ENCODE measurements at regions not wholly inside any gene's neighbourhood (a gene's known extent, or its start where the extent isn't known, plus 50 kb on each side); places are given as distances from the start of the nearest gene placed in this dataset.

DNA sequence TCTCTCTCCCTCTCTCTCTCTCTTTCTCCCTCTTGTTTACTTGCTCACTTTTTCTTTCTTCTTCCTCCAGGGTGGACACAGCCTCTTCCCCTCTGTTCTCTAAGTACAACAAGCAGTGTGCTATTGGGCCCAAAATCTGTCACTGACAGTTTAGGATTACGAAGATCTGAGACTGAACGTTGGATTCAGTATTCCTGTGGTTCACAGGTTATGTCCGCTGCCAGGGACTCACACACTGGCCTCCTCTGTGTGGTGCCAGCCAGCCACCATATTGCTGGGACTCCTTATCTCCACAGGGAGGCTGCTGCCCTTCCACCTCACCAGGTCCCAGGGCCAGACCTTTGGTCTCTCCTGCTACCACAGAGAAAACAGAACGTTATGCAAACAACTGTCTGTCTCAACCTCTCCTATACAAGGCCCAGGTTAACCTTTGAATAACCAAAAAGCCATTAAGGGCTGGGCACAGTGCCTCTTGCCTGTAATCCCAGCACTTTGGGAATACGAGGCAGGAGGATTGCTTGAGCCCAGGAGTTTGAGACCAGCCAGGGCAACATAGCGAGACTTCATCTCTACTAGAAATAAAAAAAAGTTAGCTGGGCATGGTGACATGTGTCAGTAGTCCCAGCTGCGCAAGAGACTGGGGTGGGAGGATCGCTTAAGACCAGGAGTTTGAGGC, 171.9 kb upstream of the RAB4A start:
- no peak for DNase-seq

DNA sequence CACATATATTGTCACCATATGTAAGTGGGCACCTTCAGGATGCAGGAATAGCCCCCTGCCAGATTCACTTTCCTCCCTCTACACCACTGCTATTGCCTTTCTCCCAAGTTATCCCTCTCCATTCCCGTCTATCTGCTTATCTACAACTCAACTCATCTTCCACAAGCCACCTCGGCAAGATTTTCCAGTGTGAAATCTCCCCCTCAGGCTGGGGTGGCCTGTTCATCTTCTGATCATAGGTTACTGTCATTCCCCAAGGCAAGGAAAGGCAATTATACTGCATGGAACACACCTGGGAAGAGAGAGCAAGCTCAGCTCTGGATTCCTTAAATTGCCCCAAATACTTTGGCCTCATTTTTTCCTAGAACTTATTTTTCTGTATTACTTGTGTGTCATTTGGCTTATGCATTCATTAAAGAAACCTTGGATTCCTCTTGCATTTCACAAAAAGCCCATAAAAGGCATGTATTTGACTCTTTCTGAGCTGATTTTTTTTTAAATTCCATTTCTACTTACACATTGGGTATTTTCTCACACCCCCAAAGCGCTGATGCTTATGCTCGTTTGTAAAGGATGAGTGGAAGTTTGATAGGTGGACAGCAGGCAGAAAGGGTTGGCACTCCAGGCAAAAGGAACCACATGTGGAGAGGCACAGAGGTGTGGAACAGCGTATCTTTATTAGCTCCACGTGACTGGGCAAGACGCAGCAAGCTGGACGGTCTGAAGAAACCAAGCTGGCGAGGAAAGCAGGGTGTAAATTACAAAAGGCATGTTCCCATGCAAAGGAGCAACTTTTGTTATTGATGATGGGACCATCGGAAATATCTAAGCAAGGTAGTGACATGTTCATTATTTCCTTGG, 169.7 kb upstream of the RAB4A start:
- no peak for DNase-seq

DNA sequence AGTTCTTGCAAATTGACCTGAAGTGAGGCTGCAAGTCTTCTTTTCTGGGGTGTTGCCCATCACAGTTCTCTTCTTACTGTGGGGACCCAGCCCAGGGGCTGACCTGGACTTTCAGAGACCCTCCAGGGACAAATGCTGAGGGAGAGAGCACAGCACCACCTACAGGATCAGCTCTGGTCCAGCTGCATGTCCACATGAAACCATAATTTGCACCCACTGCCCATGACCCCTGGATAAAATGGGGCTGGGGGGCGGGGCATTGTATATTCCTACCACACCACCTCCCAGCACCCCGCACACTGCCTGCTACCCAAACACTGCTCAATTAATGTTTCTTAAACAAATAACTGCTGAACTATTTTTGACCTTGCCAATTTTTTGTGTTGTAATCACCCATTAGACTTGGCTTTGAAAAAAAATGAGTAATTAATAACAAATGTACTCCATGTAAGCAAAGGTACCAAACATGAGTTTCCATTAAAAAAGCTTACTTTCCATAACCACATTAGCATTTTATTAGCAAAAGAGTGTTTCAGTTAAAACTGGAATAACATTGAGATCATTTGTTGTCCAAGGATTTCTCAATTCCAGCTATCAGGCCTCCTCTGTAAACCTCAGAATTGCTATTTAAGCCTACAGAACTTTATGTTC, 168.0 kb upstream of the RAB4A start:
- no peak for DNase-seq

DNA sequence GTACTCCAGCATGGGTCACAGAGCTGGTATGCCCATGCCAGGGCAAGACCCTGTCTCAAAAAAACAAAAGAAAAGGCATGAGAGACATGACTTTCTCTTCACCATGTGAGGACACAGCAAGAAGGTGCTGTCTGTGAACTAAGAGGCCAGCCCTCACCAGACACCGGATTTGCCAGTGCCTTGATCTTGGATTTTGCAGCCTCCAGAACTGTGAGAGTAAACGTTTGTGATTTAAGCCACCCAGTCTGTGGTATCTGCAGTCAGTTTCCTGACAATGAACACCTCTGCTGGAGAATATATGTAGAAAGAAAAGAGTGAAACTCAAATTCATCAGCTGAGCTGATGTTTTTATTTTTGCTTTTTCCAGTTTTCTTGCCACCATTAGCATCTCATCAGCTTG, 166.3 kb upstream of the RAB4A start:
- no peak for DNase-seq

DNA sequence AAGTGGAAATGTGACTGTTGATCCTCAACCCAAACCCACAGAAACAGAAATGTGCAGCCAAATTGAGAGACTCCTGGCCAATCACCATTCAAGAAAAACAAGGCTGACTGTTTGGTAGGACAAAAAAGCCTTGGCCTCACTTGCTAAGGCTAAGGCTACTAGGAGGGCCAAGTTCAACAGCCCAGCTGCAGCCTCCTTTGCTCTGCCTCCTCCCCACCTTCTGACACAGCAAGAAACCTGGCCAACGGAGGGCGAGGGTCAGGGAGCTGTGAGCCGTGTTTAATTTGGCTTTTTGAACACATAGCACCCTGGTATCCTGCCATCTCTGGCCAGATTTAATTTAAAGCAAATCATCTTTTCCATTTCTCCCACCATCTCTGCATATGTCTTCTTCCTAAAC, 165.8 kb upstream of the RAB4A start:
- no peak for DNase-seq

DNA sequence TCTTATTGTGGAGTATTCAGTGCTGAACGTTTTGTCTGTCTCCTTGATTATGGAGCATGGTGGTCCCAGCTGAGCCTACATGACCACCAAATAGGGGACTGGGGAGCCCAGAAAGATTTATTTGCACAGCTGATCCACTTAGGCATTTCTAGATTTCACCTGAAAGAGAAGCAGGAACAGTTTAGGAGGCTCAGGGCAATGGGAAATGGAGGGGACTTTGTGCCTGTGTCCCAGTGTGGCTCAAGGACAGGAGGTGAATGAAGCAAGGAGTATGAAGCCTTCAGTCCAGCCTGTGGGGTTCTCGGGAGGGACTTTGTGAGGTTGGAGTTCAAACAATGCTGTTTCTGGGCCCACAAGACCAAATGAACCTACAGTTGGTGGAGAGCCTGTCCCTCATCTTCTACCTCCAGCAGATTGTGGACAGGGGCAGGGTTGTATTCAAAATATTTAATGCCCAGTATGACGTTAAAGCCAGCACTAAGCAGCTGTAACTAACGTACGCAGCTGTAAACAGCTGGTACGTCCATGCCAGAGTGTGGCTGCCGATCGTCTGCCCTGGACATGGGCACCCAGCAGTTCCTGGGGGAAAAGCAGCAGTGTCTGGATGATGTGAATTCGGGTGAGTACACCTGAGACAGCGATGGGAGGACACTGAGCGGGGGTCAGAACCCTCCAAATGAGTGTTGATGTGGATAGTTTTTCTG, 164.9 kb upstream of the RAB4A start:
- no peak for DNase-seq

DNA sequence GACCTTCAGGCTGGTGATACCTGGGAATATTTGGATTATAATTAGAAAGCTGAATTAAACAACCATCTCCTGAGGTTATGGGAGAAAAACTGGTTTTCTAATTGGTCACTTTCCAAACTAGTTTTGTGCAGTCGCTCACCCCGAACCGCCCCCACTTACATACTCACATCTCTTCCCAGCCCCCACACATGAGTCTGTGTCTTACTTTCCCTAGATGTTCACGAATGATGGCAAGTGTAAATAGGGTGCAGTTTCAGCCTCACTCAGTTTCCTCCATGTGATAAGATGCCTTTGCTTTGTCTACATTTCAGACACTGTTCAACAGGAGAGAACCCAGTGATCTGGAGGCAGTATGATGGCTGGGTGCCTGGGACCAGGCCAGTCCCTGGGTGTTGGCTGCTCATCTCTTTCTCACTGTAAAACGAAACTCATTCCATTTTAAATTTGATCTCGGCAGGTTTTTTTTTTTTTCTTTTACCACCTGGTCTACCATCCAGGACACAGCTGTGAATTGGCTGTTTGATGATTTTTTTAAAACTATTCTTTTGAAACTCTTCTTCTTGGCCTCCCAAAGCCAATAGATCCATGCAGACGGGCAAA, 164.3 kb upstream of the RAB4A start:
- no peak for DNase-seq

DNA sequence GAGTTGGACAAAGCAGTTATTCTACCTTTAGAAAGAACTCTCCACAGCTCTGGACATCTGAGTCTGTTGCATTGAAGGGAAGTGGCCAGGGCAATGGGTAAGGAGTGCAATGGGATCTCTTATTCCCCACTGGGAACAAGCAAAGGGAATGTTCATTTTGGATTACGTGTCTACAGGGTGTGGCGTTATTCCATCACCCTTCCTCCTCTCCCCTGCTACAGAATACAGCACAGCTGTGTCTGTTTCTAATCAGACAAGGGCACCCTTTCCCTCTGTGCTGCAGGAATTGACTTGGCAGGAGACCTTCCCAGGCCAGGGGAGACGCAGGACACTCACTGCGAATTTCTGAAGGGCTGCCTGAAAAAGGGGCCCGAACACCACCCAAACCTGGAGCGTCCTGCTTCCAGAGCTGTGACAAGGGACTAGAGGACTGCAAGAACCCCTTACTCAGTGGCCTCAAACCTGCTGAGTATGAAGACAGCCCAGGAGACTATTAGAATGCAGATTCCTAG, 163.6 kb upstream of the RAB4A start:
- no peak for DNase-seq

DNA sequence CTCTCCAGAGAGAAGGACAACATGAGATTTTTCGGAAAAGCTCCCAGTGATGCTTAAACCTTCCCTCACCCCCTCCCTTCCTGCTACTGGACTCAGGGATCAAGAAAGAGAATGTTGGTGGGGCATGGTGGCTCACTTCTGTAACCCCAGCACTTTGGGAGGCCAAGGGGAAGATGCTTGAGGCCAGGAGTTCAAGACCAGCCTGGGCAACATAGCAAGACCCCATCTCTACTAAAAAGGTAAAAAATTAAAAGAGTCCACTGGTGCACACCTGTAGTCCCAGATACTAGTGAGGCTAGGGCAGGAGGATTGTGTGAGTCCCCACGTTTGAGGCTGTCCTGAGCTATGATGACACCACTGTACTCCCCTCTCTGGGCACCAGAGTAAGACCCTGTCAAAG, 162.9 kb upstream of the RAB4A start:
- DNase-seq, result no peak

DNA sequence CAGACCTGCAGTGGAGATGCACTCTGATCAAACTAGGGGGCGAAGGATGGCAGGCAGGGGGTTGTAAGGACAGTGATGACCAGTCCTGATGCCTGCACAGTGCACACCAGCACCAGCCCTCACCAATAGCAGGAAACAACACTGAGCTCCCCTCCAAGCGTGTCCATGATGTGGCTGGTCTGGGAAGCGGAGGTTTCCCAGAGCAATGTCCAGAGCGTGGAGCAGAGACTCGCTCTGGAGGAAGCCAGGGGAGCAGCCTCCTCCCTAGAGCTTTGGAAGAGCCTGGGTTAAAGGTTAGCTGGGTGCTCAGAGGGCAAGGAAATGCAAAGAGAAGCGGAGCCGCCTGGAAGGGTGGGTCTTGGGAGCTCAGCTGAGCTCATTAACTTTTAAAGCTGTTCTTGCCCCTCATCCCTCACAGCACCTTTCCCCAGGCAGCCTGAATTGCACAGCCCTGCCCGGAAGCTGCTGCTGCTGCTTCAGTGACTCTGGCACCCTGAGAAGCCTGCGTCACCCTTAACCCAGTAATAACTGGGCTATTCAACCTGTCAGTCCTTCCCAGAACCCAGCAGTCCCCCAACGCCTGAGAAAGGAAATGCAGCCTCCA, 162.2 kb upstream of the RAB4A start:
- DNase-seq, result no peak

DNA sequence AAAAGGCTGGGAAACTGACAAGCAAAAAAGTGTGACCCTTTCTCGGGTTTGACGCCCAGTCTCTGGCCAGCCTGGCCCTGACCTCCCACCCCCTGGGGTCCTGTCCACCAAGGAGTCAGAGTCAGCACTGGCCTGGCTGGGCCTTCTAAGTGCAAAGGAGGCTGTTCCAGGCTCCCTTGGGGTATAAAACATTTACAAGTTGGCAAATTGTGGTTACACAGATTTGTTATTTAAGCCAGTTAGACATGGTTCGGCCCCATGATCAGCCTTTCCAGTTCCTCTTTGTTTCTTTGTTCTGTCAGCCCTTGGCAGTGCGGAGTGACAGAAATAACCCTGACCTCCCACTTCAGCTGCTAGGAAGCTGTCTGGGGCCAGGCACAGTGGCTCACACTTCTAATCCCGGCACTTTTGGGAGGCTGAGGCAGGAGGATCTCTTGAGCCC, 161.6 kb upstream of the RAB4A start:
- DNase-seq, result no peak

DNA sequence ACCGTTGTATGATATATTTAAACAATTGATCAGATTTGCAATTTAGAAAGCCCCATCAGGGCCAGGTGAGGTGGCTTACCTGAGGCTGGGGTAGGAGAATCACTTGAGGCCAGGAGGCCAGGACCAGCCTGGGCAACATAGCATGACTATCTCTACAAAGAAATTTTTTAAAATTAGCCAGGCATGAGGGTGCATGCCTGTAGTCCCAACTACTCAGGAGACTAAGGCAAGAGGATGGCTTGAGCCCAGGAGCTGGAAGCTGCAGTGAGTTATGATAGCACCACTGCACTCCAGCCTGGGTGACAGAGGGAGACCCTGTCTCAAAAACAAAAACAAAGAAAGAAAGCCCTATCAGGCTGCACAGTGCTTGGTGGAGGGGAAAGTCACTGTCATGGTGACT, 159.9 kb upstream of the RAB4A start:
- DNase-seq, result no peak

DNA sequence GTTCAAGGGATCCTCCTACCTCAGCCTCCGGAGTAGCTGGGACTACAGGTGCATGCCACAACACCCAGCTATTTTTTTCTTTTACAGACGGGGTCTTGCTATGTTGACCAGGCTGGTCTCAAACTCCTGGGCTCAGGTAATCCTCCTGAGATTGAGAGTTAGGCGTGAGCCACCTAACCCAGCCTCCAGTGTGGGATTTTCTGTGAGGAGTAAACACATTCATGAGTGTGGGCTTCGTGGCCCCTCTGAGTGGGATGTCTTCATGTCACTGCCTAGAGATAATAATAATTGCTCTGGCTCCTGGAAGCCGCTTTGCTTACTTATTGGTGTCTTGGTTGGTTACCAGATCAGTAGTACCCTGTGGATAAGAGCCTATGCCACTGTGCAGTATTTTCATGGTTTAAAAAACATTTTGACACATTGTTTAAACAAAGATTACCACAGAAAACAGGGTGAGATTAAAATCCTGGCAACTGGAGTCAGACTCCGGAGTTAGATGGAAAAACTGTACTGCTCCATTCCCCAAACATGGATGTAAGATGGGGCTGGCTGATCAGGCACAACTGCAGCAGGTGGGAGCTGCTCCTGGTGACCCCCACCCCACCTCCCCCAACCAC, 159.1 kb upstream of the RAB4A start:
- no peak for DNase-seq

DNA sequence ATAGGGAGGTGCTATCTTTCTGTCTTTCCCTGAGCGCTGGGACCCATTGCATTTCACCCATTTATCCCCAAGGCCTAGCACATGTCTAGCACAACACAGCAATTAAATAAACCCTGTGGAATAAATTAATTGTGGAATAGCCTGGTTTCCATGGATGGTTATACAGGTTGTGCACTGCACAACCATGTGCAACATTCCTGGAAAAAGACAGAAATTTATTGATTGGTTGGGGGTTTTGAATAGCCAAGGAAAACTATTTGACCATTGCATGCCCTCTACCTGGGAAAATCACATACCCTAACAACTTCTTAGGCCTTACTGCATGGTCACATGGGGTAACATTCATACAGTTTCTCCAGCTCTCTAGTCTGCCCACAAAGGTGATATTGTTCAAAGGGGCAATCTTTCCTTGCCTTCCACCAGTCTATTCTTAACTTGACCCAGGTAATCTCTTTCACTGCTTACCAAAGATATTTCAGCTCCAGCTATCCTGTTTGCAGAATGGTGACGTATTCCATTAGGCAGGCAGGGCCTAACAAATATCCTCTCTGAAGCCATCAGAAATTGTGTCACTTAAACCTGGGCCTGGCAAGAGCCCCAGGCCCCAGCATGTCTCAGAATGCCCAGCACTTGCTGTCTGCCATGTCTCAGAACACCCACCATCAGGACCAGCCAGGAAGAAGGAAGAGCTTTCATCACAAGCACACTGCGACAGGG, 157.9 kb upstream of the RAB4A start:
- no peak for DNase-seq

DNA sequence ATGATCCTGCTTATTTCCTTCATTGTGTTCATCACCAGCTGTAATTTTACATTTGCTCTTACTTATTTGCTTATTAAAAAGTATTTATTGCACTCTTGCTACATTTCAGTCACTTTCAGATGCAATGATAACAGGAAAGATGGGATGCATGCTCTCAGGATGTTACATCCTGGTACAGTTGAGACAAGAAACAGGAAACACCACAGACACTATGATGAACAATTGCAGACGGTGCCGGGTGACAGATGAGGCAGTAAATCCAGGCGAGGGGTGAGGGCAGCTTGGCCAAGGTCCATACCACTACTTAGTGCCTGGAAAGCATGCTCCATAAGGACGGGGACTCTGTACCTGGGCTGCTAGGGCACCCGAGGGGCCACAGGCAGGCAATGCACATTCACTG, 156.6 kb upstream of the RAB4A start:
- DNase-seq, result no peak

DNA sequence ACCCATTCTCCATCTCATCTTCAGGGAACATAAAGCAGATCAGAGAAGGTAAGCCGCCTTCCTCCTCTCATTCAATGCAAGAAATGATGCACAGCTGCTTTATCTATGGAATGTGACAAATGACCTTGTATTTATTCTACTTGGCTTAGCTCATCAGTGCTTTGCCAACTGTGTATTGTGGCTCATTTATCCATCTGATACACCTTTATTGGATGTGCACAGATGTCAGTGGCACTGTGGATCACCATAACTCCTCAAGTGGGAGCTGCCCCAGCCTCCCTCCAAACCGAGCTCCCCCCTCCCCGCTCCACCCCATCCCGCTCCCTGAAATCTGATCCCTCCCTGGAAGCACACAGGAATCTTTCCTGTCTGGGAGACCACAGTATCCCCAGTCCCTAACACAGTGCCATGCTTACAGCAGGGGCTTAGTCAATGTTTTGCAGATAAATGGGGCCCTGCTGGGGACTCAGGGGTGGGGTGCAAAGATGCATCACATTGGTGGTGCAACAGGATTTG, 156.0 kb upstream of the RAB4A start:
- DNase-seq, result no peak

DNA sequence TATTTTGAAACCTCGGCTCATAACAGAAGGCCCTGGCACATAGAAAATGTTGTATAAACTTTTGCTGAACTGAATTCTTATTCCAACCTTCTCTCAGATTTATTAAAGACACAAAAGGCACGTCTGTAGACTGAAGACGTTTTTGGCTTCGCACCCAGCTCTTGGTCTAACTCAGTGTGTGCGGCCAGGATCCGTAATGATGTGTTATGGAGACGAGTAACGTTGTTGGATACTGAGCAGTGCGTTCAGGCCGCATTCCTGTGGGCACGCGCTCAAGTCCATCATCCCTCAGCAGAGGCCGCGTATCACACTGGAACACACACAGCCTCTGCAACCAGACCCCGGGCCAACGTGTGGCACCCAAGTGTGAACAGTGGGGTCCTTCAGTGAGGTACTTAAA, 154.8 kb upstream of the RAB4A start:
- DNase-seq, result no peak

DNA sequence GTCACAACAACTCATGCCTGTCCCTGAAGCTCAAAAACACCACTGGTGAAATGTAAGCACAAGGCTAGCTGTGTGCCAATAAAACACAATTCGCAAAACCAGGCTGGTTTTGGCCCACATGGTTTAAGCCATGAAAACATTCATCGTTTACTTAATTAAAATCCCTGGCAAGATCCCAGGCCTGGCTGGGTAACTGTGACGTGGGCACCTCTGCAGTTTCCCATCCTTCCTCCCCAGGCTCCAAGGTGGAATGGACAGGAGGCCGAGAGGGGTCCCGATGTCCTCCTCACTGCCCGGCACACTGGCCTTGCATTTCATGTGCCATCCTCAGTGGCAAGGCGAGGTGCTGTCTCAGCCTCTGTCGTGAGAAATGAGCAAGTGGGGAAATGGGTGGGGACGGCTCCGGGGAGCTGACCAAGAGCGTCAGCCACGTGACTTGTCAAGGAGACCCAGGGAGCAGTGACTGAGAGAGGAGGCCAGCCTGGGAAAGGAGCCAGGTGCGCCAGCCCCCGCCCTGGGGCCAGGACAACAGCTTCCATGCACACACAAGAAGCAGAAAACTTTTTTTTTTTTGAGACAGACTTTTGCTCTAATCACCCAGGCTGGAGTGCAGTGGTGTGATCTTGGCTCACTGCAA, 153.1 kb upstream of the RAB4A start:
- no peak for DNase-seq

DNA sequence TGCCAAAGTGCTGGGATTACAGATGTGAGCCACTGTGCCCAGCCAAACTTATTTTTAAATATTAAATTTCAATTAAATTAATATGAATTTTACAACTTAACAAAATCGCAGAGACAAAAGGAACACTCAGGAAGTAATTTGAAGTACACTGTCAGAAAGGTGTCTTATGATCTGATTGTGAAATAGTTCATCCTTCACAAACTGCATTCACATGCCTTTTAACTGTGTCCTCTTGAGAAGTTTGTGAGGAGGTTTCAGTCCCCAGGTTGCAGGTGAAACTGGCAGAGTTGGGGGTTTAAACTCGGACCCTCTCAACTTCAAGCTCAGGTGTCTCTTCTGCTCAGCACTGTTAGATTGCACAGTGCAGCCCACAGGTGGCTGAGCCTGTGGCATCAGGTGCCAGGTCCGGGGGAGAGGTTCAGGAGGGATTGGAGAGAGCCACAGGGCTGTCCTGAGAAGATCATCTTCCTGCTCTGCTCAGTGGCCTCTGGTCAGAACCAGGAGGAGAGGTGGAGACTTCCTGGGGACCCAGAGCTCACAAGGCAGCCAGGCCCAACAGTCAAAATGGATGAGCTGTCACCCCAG, 152.3 kb upstream of the RAB4A start:
- no peak for DNase-seq

DNA sequence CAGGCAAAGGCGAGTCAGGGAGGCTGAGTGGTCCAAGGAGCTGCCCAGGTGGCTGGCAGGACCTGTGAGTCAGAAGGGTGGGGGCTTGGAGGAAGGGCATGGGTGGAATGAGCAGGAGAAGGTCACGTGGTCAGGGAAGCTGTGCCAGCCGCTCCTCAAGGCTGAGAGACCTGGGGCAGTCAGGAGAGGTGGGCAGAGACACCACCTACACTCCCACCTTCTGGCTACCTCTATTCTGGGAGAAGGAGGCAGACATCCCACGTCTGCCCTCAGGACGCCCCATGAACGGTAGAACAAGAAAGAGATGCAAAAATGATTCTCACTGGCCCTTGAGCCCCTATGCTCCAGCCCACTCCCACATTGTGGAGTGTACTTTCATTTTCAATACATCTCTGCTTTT, 151.8 kb upstream of the RAB4A start:
- no peak for DNase-seq
